HCT116 (cell line): ENCODE measurements at regions not wholly inside any gene's neighbourhood (a gene's known extent, or its start where the extent isn't known, plus 50 kb on each side); places are given as distances from the start of the nearest gene placed in this dataset.

Experiments
- ATAC-seq: fragments of 200-7000 bp; cut with Tn5 transposase; 2 replicates; pipeline ENCODE4 v1.9.1; 2020; ENCODE audit warnings: mild to moderate bottlenecking, moderate library complexity
- BruUV-seq: library from RNA; stranded (reverse); fragments of 400-500 nt; replicated peaks from 2 replicates; lab custom pipeline; 2021; lab: Mats Ljungman, UMichigan
- CTCF ChIA-PET: fragments of 300-600 bp; sonication (Branson Sonifier 250); formaldehyde crosslinking; loops from one replicate; lab custom pipeline; 2021; ENCODE audit warnings: antibody characterized with exemption; lab: Charles Lee
- POLR2A ChIA-PET: fragments of 300-600, 350-600 bp; sonication (Branson Sonifier 250); formaldehyde crosslinking; loops from one replicate; lab custom pipeline; 2021; ENCODE audit warnings: antibody characterized with exemption; lab: Charles Lee
- RAD21 ChIA-PET, 2 experiments: fragments of 300-600 bp; sonication (Branson Sonifier 250); formaldehyde crosslinking; loops; one replicate each; lab custom pipeline; 2023; ENCODE audit warnings: low total read pairs in 2 of 2; ENCODE audit not compliant: uncharacterized antibody in 2 of 2, unreplicated experiment in 2 of 2, low non-redundant PET in 1 of 2; lab: Charles Lee
- DNase-seq: peaks from one replicate; pipeline ENCODE4 v3.0.0-alpha.2; 2010; ENCODE audit warnings: low read depth, low spot score
- H2AFZ ChIP-seq: fragments of 200-600 bp; shearing (Covaris generic), sonication (generic); 2 replicates; pipeline ENCODE4 v1.6.1; 2017; ENCODE audit warnings: low read depth, mixed run types, mixed read lengths, antibody characterized with exemption, low read length; ENCODE audit not compliant: poor library complexity, severe bottlenecking
- H3K27ac ChIP-seq: 2 replicates; pipeline ENCODE4 v1.5.1; 2012; ENCODE audit warnings: low read depth, low read length
- H3K27me3 ChIP-seq: fragments of 200-600 bp; sonication (generic); 2 replicates; pipeline ENCODE4 v1.6.1; 2016; ENCODE audit warnings: mixed run types, low read length, mixed read lengths; ENCODE audit not compliant: insufficient read depth
- H3K36me3 ChIP-seq, 2 experiments: fragments of 200-500 bp in 1 of 2; fragments of 200-600 bp in 1 of 2; sonication (Bioruptor generic) in 1 of 2; sonication (generic) in 1 of 2; 2 replicates each; pipeline versions ENCODE4 v1.5.1 to v1.6.1; 2014 to 2016; ENCODE audit warnings: low read length in 2 of 2, inconsistent platforms in 1 of 2, mixed read lengths in 1 of 2, mixed run types in 1 of 2; ENCODE audit not compliant: insufficient read depth in 2 of 2, control insufficient read depth in 1 of 2
- H3K4me1 ChIP-seq, 2 experiments: fragments of 200-600 bp in 1 of 2; sonication (generic) in 1 of 2; 2 replicates each; pipeline versions ENCODE4 v1.5.1 to v1.6.1; 2012 to 2017; ENCODE audit warnings: low read length in 2 of 2, inconsistent platforms in 1 of 2, mild to moderate bottlenecking in 1 of 2, mixed read lengths in 1 of 2, mixed run types in 1 of 2, moderate library complexity in 1 of 2; ENCODE audit not compliant: insufficient read depth in 2 of 2, control insufficient read depth in 1 of 2
- H3K4me2 ChIP-seq: fragments of 200-600 bp; sonication (generic); 2 replicates; pipeline ENCODE4 v1.6.1; 2017; ENCODE audit warnings: mixed run types, low read length, mixed read lengths
- H3K4me3 ChIP-seq, 2 experiments: fragments of 200-600 bp in 1 of 2; sonication (generic) in 1 of 2; replicated peaks in 1 of 2; 2 replicates each; pipeline ENCODE4 v1.5.1; 2011 to 2016; ENCODE audit warnings: low read length in 2 of 2, control low read depth in 1 of 2, low read depth in 1 of 2, mild to moderate bottlenecking in 1 of 2, mixed read lengths in 1 of 2, mixed run types in 1 of 2
- H3K79me2 ChIP-seq: fragments of 200-600 bp; sonication (generic); 2 replicates; pipeline ENCODE4 v1.6.1; 2017; ENCODE audit warnings: mild to moderate bottlenecking, mixed run types, low read length, moderate library complexity, mixed read lengths; ENCODE audit not compliant: insufficient read depth
- H3K9ac ChIP-seq: fragments of 200-600 bp; sonication (generic); 2 replicates; pipeline ENCODE4 v1.6.1; 2016; ENCODE audit warnings: low read length, mixed read lengths
- H3K9me2 ChIP-seq: fragments of 200-600 bp; sonication (generic), shearing (Covaris generic); 2 replicates; pipeline ENCODE4 v1.6.1; 2017; ENCODE audit warnings: mixed run types, mild to moderate bottlenecking, moderate library complexity; ENCODE audit not compliant: insufficient read depth
- H3K9me3 ChIP-seq, 2 experiments: fragments of 200-500 bp in 1 of 2; fragments of 200-600 bp in 1 of 2; sonication (Bioruptor generic) in 1 of 2; sonication (generic) in 1 of 2; 2 replicates each; pipeline ENCODE4 v1.6.1; 2014 to 2017; ENCODE audit warnings: low read length in 2 of 2, mixed read lengths in 2 of 2, inconsistent platforms in 1 of 2, low read depth in 1 of 2, mild to moderate bottlenecking in 1 of 2, mixed run types in 1 of 2, moderate library complexity in 1 of 2; ENCODE audit not compliant: control insufficient read depth in 1 of 2, insufficient read depth in 1 of 2
- H4K20me1 ChIP-seq: fragments of 200-600 bp; sonication (generic), shearing (Covaris generic); 2 replicates; pipeline ENCODE4 v1.6.1; 2017; ENCODE audit warnings: mixed run types, mild to moderate bottlenecking, moderate library complexity; ENCODE audit not compliant: insufficient read depth
- CTCF ChIP-seq, 3 experiments: fragments of 200-600 bp in 1 of 3; sonication (generic) in 1 of 3; IDR thresholded peaks in 2 of 3; conservative IDR thresholded peaks in 1 of 3; 2 replicates each; pipeline ENCODE4 v1.5.1; 2012 to 2017; ENCODE audit warnings: low read depth in 2 of 3, low read length in 2 of 3, antibody characterized with exemption in 1 of 3, borderline replicate concordance in 1 of 3, control low read depth in 1 of 3, mild to moderate bottlenecking in 1 of 3, mixed read lengths in 1 of 3, mixed run types in 1 of 3, moderate library complexity in 1 of 3; ENCODE audit not compliant: insufficient read depth in 1 of 3
- EGR1 ChIP-seq: IDR thresholded peaks from 2 replicates; pipeline ENCODE4 v1.6.1; 2012; ENCODE audit warnings: low read depth
- FOSL1 ChIP-seq: IDR thresholded peaks from 2 replicates; pipeline ENCODE4 v1.6.1; 2012; ENCODE audit warnings: low read depth
- JUND ChIP-seq: IDR thresholded peaks from 2 replicates; pipeline ENCODE4 v1.6.1; 2012
- POLR2A ChIP-seq: IDR thresholded peaks from 2 replicates; pipeline ENCODE4 v1.7.0; 2011; ENCODE audit warnings: borderline replicate concordance; ENCODE audit not compliant: insufficient read depth, insufficient read length; ENCODE audit errors: extremely low read depth
- REST ChIP-seq: IDR thresholded peaks from 2 replicates; pipeline ENCODE4 v1.6.1; 2012; ENCODE audit warnings: low read depth
- SP1 ChIP-seq: IDR thresholded peaks from 2 replicates; pipeline ENCODE4 v1.6.1; 2012; ENCODE audit warnings: low read depth
- SRF ChIP-seq: IDR thresholded peaks from 2 replicates; pipeline ENCODE4 v1.6.1; 2012; ENCODE audit warnings: low read depth
- ZFX ChIP-seq: fragments of 450-650 bp; IDR thresholded peaks from 2 replicates; pipeline ENCODE4 v1.6.1; 2017
- intact Hi-C: fragments of 100-400 bp; cut with micrococcal nuclease; formaldehyde crosslinking; loops from 2 replicates; pipeline ENCODE4 v1.10.0; 2022

GRCh38 chr2:160652236-160652635, 158.6 kb upstream of the RBMS1 start:
- H3K27ac ChIP-seq, result no peak overlapping the region
- H3K79me2 ChIP-seq, result no peaks in the 10 kb centered on the region
- H3K9me2 ChIP-seq, result no peaks in the 10 kb centered on the region
- CTCF ChIA-PET, result no interaction called here
- no peaks in the 10 kb centered on the region for H3K36me3 ChIP-seq
- DNase-seq, result no peak
- H3K9me3 ChIP-seq, result no peaks in the 10 kb centered on the region
- POLR2A ChIA-PET, result no interaction called here
- no peaks in the 10 kb centered on the region for H3K4me1 ChIP-seq
- no peak overlapping the region for H3K4me3 ChIP-seq
- H4K20me1 ChIP-seq, result no peaks in the 10 kb centered on the region
- no peak for ATAC-seq
- H3K4me2 ChIP-seq, result no peak overlapping the region
- BruUV-seq, result no TSS peak
- H3K9ac ChIP-seq, result no peak overlapping the region
- H3K27me3 ChIP-seq, result no peaks in the 10 kb centered on the region
- H2AFZ ChIP-seq, result peak overlapping the region; percentile 15
- intact Hi-C loops, result no loop called here
- TF ChIP-seq EGR1 (no peak), FOSL1 (no peak)
- RAD21 ChIA-PET, result no interaction called here

- Histone ChIP-seq H3K4me3 (no peak overlapping the region), H3K9me3 (no peaks in the 10 kb centered on the region), H3K79me2 (no peaks in the 10 kb centered on the region), H3K27me3 (no peaks in the 10 kb centered on the region), H2AFZ (no peak overlapping the region), H3K4me1 (no peaks in the 10 kb centered on the region), H3K4me2 (no peak overlapping the region), H3K9ac (no peak overlapping the region), H3K36me3 (no peaks in the 10 kb centered on the region), H3K27ac (no peak overlapping the region), H3K9me2 (no peaks in the 10 kb centered on the region), H4K20me1 (no peaks in the 10 kb centered on the region)
- BruUV-seq, result no TSS peak
- TF ChIP-seq SP1, result no peak
- TF ChIP-seq JUND, result no peak
- no peak for TF ChIP-seq REST
- no peak for TF ChIP-seq CTCF (IDR thresholded peaks at IDR 0.05 in 2 of 3, conservative IDR thresholded peaks at IDR 0.05 in 1 of 3; ENCODE audit: borderline replicate concordance in 1 of 3, insufficient read depth in 1 of 3, low read depth in 2 of 3, low read length in 2 of 3)
- no peak for TF ChIP-seq ZFX
- no peak for TF ChIP-seq POLR2A
- TF ChIP-seq SRF, result no peak
- DNase-seq, result no peak
- ChIA-PET POLR2A (no interaction called here), CTCF (no interaction called here), RAD21 (no interaction called here)
- no peak for ATAC-seq
- intact Hi-C loops, result no loop called here
These were observed 163.6 kb upstream of the RBMS1 start for GRCh38 chr2:160657196-160657595.
